Parathyroid adenoma (tissue), 2 donors: ENCODE measurements at regions not wholly inside any gene's neighbourhood (a gene's known extent, or its start where the extent isn't known, plus 50 kb on each side); places are given as distances from the start of the nearest gene placed in this dataset.

Experiments used
- H2AFZ ChIP-seq: fragments of 300-600 bp; sonication (generic); one replicate; pipeline ENCODE4 v1.7.0; 2017; ENCODE audit warnings: antibody characterized with exemption, mild to moderate bottlenecking
- H3K27ac ChIP-seq: fragments of 300-600 bp; sonication (generic); one replicate; pipeline ENCODE4 v1.7.0; 2017
- H3K27me3 ChIP-seq: fragments of 300-600 bp; sonication (generic); one replicate; pipeline ENCODE4 v1.7.0; 2017; ENCODE audit warnings: low read length; ENCODE audit not compliant: control insufficient read depth, insufficient read depth
- H3K36me3 ChIP-seq: fragments of 300-600 bp; sonication (generic); one replicate; pipeline ENCODE4 v1.7.0; 2017; ENCODE audit warnings: low read length; ENCODE audit not compliant: control insufficient read depth, insufficient read depth
- H3K4me1 ChIP-seq: fragments of 300-600 bp; sonication (generic); one replicate; pipeline ENCODE4 v1.7.0; 2017; ENCODE audit warnings: control low read depth
- H3K4me2 ChIP-seq: fragments of 300-600 bp; sonication (generic); one replicate; pipeline ENCODE4 v1.7.0; 2017; ENCODE audit warnings: low read length
- H3K4me3 ChIP-seq: fragments of 300-600 bp; sonication (generic); one replicate; pipeline ENCODE4 v1.7.0; 2017; ENCODE audit warnings: low read depth, low read length
- H3K79me2 ChIP-seq: fragments of 300-600 bp; sonication (generic); one replicate; pipeline ENCODE4 v1.7.0; 2017; ENCODE audit warnings: control low read depth
- H3K9ac ChIP-seq: fragments of 300-600 bp; sonication (generic); one replicate; pipeline ENCODE4 v1.7.0; 2017; ENCODE audit warnings: mild to moderate bottlenecking
- H3K9me3 ChIP-seq: fragments of 300-600 bp; sonication (generic); one replicate; pipeline ENCODE4 v1.7.0; 2017; ENCODE audit warnings: low read length; ENCODE audit not compliant: control insufficient read depth
- CTCF ChIP-seq: fragments of 300-600 bp; sonication (generic); IDR thresholded peaks from one replicate; pipeline ENCODE4 v1.7.0; 2017; ENCODE audit warnings: antibody characterized with exemption, mild to moderate bottlenecking
- donor health status: primary hyperparathyroidism.

DNA sequence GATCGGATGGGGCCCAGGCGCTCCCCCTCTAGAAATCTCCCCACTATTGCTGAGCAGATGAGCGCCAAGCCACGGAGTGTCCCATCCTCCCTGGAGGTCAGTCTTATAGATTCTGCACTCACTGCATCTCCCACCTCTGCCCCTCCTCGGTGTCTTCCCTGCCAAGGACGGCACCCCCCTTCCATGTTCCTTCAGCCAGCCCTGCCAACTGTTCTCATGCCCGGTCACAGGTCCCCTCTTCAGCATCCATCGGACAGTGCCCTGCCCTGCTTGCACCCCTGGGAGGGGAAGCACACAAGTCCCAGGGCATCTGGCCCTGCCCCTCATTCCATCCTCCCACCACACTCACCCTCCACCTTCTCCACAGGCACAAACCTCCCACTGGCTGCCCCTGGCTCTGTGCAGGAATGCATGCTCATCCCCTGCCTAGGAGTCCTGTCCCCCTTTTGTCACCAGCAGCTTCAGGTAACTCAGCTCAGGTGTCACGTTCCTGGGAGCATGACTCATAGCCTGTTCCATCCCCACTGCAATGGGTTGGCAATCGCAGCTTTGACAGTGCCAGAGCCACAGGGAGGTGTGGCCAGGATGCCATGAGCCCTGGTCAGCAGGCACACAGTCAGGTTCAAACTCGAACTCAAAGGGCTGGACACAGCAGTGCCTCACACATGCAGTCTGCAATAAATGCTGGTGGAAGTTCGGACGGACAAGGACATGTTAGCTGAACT is 234.7 kb upstream of the TCERG1L start:
- Histone ChIP-seq H3K9ac (no peak overlapping the region), H3K27me3 (no peaks in the 10 kb centered on the region), H3K4me3 (no peak overlapping the region), H3K4me2 (no peak overlapping the region), H3K4me1 (no peaks in the 10 kb centered on the region), H3K79me2 (no peaks in the 10 kb centered on the region), H2AFZ (no peak overlapping the region), H3K9me3 (no peaks in the 10 kb centered on the region), H3K36me3 (no peaks in the 10 kb centered on the region), H3K27ac (no peak overlapping the region)
- TF ChIP-seq CTCF, result no peak

GRCh38 chr10:131547129-131547799 is 235.7 kb upstream of the TCERG1L start:
- H3K4me1 ChIP-seq, result no peaks in the 10 kb centered on the region
- H3K9me3 ChIP-seq, result no peaks in the 10 kb centered on the region
- H3K4me2 ChIP-seq, result no peak overlapping the region
- H3K27me3 ChIP-seq, result no peaks in the 10 kb centered on the region
- no peaks in the 10 kb centered on the region for H3K79me2 ChIP-seq
- TF ChIP-seq CTCF, result no peak
- H3K27ac ChIP-seq, result no peak overlapping the region
- H3K4me3 ChIP-seq, result no peak overlapping the region
- H3K36me3 ChIP-seq, result no peaks in the 10 kb centered on the region
- H3K9ac ChIP-seq, result no peak overlapping the region
- H2AFZ ChIP-seq, result no peak overlapping the region

DNA sequence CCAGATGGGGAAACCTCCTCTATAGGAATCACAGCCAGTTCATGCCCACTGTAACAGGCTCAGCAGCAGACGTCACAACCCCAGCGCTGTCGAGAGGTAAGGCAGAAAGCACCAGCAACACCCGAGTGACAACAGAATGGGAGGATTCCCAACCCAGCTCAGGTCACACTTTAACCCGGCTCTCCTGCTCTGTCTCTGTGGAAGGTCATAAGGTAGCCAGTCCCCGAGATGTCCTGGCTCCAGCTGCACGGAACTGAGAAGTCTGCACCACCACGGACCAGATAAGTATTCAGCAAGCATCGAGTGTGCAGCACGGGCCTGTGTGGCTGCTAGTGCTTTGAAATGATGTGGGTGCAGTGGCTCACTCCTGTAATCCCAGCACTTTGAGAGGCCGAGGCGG is 236.7 kb upstream of the TCERG1L start:
- Histone ChIP-seq H3K4me2 (no peak overlapping the region), H3K4me3 (no peak overlapping the region), H3K9me3 (no peaks in the 10 kb centered on the region), H3K79me2 (no peaks in the 10 kb centered on the region), H2AFZ (no peak overlapping the region), H3K27ac (no peak overlapping the region), H3K9ac (no peak overlapping the region), H3K4me1 (no peaks in the 10 kb centered on the region), H3K27me3 (no peaks in the 10 kb centered on the region), H3K36me3 (no peaks in the 10 kb centered on the region)
- TF ChIP-seq CTCF, result no peak

DNA sequence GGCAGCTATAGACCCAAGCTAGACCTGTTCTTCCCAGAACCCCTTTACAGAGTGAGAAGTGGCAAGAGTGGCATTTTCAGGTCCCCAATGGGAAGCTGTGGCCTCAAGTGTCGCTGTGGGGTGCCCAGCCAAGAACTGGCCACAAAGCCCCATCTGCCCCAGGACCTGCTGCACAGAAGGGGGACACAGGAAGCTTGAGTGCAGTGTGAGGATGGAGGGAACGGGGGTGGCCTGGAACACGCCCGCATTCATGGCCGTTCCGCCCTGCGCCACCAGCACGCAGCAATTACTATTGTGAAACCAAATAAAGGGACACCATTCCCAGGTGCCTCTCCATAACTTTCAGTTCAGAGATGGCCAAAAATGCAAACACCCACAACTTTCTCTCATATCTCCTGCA is 237.6 kb upstream of the TCERG1L start:
- no peak for TF ChIP-seq CTCF
- Histone ChIP-seq H3K27ac (no peak overlapping the region), H3K79me2 (no peaks in the 10 kb centered on the region), H3K4me1 (no peaks in the 10 kb centered on the region), H3K27me3 (no peaks in the 10 kb centered on the region), H3K9ac (no peak overlapping the region), H3K9me3 (no peaks in the 10 kb centered on the region), H3K4me3 (no peak overlapping the region), H2AFZ (no peak overlapping the region), H3K4me2 (no peak overlapping the region), H3K36me3 (no peaks in the 10 kb centered on the region)

- no peak for TF ChIP-seq CTCF
- Histone ChIP-seq H3K4me2 (no peak overlapping the region), H3K4me1 (no peaks in the 10 kb centered on the region), H2AFZ (no peak overlapping the region), H3K36me3 (no peaks in the 10 kb centered on the region), H3K27ac (no peak overlapping the region), H3K79me2 (no peaks in the 10 kb centered on the region), H3K27me3 (no peaks in the 10 kb centered on the region), H3K9ac (no peak overlapping the region), H3K4me3 (no peak overlapping the region), H3K9me3 (no peaks in the 10 kb centered on the region)
These were observed 241.6 kb upstream of the TCERG1L start for GRCh38 chr10:131553121-131553520.
